ENCODE measurements at regions not wholly inside any gene's neighbourhood (a gene's known extent, or its start where the extent isn't known, plus 50 kb on each side); places are given as distances from the start of the nearest gene placed in this dataset.

- TF ChIP-seq KAT8 (IDR thresholded peaks at IDR 0.05; ENCODE audit: low read depth) = no peak
- peak; percentile 89 for TF ChIP-seq ATF3 (IDR thresholded peaks at IDR 0.05)
- TF ChIP-seq ATF3 (CRISPR knock-in tag; conservative IDR thresholded peaks at IDR 0.05) = no peak
- TF ChIP-seq ZNF395 (CRISPR knock-in tag; IDR thresholded peaks at IDR 0.05) = peak; percentile 77; the same call in 1 of the 2 replicates
- no peak for TF ChIP-seq IRF1 (CRISPR knock-in tag; IDR thresholded peaks at IDR 0.05; ENCODE audit: borderline replicate concordance)
- peak; percentile 70 for TF ChIP-seq MYNN (IDR thresholded peaks at IDR 0.05)
- TF ChIP-seq MYNN (CRISPR knock-in tag; IDR thresholded peaks at IDR 0.05) = no peak
- no peak for TF ChIP-seq ZNF740 (CRISPR knock-in tag; IDR thresholded peaks at IDR 0.05)
- TF ChIP-seq ZNF740 (tag; IDR thresholded peaks at IDR 0.05) = no peak
- TF ChIP-seq PHF21A (IDR thresholded peaks at IDR 0.05; ENCODE audit: borderline replicate concordance, low read depth) = no peak
- TF ChIP-seq ZNF3 (CRISPR knock-in tag; IDR thresholded peaks at IDR 0.05) = no peak
- TF ChIP-seq DACH1 (IDR thresholded peaks at IDR 0.05; ENCODE audit: partially characterized antibody) = no peak
- no peak for TF ChIP-seq ZNF398 (CRISPR knock-in tag; IDR thresholded peaks at IDR 0.05)
- no peak for TF ChIP-seq ZNF507 (tag; conservative IDR thresholded peaks at IDR 0.05)
- TF ChIP-seq KLF16 (IDR thresholded peaks at IDR 0.05) = no peak
- peak; percentile 63 for TF ChIP-seq CEBPG (CRISPR knock-in tag; IDR thresholded peaks at IDR 0.05)
- peak; percentile 96 to 98 for TF ChIP-seq CEBPG (tag; conservative IDR thresholded peaks at IDR 0.05 in 1 of 2, IDR thresholded peaks at IDR 0.05 in 1 of 2)
- TF ChIP-seq IRF9 (tag; IDR thresholded peaks at IDR 0.05) = 0 out of 2 replicates have a peak, but pooled peaks have one; percentile 32
Measured at GRCh38 chr17:6927290-6928126, 68.3 kb upstream of the ALOX12 start (continued).

All from K562 (cell line).